GM18502 (cell line): ENCODE measurements at regions not wholly inside any gene's neighbourhood (a gene's known extent, or its start where the extent isn't known, plus 50 kb on each side); places are given as distances from the start of the nearest gene placed in this dataset.

Experiments used
- ATAC-seq: cut with Tn5 transposase; IDR thresholded peaks from one replicate; pipeline ENCODE4 v1.9.1; 2021; ENCODE audit warnings: mild to moderate bottlenecking; ENCODE audit not compliant: unreplicated experiment, poor library complexity

DNA sequence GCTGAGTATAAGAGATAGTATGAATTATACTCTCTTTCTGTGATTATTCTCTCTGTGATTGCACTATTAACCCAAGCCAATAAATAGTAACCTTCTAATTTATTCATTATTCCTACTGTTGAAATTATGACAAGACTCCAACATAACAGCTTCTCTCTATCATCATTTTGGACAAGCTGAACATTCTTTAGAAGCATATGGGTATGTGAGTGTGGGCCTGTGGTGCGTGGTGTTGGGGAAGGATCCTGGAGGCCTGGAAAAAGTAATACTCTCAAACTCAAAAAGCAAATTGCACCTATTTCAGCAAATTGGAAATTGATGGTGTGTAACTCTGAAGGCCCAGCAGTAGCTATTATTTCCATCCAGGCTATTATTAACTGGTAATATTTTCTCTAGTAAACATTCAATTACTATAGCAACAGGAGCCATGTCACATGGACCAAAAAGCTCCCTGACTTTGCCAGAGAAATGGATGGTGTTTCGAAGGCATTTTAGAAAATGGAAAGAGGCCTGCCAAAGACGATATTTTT is 502.8 kb downstream of the LTN1 start:
- no peak for ATAC-seq

DNA sequence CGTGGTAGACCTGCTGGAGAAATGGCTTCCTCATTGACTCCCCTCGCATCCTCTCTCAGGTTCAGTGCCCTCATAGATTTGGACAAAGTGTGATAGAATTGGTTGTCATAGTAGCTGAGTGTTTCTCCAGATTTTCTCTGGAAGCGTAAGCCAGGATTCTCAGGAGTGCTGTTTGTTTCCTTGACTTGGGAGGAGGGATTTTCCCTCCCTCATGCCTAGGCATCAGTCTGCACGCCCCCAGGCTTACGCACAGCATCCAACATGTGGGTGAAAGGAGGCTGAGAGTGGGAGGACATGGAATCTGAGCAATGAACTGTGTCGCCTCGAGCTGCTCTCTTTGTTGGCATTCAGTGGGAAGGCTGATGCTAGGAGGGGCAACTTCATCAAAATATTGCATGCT is 503.5 kb downstream of the LTN1 start:
- no peak for ATAC-seq

DNA sequence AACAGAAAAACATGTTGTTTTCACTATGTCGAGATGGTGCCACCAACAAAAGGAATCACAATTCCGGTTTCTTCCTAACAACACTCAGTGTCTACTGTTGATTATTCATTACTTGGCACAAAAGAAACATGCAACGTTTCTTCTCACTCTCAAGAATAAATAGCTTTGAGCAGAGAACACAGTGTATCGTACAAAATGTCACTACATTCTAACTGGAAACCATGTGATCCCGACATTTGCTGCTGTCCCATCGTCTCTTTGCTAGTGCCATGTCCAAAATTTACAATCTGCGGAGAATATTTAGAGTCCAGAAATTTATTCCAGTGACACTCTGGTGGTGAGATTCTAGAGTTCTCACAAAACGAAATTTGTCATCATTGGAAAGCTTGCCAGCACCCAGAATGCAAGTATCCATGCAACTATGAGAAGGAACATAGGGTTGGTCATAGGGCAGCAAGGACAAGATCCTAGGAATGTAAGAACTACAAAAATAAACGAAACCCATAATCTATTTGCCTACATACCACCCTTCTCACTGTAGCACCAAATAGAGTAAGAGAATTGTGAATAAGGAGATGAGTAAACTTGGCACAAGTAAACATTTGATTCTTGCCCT is 505.1 kb downstream of the LTN1 start:
- no peak for ATAC-seq

DNA sequence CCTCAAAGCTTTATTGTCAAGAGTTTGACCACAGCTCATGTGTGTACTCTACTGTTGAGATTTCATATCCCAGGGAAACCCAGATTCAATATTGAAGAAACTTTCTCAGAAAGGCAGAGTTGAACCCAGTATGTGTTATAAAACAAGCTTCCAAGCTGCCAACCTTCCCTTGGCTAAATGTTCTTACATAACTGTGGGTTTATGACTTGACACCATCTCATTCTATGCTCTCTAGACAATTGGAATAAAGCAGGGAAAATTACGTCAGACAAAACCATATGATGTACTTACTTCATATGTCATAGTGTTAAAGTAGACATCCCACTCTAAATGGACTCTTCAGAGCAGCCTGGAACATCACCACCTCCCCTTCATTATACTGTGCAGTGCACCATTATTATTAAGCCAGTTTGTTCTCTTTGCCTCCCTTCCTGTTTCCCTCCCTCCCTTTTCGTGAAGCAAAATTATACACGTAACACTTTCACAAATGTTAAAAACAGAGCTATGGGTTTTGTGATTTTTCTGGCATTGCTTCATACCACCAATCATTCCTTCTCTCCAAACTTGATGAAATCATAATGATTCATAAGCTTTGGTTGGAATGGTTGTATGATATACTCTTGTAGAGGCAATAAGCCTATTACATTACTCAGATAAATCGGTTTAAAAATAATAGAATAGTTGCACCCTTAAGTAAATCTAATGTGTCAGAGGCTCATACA is 507.2 kb downstream of the LTN1 start:
- no peak for ATAC-seq

DNA sequence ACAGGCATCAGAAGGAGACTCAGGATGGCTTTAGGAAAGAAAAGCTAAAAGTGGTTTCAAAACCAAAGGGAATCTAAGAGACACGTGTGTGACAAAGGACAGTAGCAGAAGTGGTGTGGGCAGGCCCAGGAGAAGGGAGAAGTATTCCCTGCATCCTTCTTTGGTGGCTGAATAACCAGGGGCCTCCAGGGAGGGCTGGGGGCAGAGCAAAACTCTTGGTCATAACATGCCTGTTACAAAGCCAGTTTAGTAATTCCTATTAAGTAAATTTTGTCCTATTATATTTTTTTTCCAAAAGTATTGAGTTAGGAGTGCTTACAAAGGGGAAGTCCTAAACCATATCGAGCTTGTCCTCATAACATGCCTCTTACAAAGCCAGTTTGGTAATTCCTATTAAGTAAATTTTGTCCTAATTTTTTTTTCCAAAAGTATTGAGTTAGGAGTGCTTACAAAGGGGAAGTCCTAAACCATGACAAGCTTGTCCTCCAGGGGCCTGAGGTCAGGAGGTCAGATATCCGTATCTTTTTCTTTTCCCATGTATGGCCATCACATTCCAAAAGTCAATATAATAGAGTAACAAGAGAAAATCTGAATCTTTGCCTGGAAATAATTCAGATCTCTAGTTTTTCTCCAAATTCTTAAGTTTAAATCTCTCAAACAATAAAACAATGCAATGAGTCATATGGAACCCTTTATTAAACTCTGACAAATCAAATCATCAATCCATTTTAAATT is 509.2 kb downstream of the LTN1 start:
- no peak for ATAC-seq

GRCh38 chr21:28482657-28483056 is 510.0 kb downstream of the LTN1 start:
- no peak for ATAC-seq

DNA sequence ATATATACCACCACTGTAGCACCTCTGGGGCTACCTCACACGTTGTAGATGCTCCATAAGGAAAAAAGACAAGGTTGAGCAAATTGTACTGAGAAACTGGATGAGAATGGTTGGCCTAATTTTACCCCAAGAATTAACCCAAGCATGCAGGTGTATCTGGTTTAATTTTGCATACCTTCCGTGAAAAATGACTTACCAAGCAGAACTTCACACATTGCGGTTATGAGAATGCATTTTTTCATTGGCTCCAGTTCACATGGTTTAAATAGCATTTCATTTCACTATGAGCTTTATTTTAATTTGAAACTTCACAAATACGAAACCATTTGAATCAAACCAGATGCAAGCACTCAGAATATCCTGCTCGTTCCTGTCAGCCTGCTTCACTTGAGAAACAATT is 512.2 kb downstream of the LTN1 start:
- peak; percentile 76 for ATAC-seq

DNA sequence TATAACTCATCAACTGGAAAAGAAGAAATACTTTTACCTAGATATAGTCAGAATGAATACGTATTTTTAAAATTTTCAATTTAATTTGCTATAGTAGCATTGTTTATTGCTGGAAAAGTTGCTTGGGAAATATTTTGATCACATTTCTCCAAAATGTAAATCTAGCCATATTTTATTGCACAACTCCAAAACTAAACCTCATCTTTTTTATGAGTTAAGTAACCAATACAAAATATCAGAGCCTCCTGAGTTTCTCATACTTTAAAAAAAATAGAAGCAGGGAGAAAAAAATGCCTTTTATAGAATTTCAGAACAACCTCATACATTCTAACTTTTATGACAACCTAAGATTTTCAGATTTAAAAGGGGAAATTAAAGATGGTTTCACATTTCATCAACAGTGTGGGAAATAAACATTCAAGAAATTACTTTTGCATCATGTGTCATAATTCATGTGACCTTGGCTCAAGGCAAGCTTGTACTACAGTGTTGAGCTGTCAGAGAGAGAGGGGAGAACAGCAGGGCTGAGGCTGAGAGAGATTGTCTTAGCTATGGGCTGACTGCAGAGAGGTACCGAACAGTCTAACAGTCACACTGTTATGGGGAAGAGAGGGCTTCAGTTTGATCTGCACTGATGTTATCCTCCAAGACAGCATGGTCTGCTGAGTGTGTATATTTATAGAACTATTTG is 519.0 kb downstream of the LTN1 start:
- ATAC-seq: peak; percentile 90

DNA sequence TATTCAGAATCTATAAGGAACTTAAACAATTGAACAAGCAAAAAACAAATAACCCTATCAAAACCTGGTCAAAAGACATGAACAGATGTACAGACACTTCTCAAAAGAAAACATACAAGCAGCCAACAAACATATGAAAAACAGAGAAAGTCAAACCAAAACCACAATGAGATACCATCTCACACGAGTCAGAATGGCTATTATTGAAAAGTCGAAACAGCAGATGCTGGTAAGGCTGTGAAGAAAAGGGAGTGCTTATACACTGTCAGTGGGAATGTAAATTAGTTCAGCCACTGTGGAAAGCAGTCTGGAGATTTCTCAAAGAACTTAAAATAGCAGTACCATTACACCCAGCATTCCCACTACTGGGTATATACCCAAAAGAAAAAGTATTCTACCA is 520.1 kb downstream of the LTN1 start:
- peak; percentile 70 for ATAC-seq

DNA sequence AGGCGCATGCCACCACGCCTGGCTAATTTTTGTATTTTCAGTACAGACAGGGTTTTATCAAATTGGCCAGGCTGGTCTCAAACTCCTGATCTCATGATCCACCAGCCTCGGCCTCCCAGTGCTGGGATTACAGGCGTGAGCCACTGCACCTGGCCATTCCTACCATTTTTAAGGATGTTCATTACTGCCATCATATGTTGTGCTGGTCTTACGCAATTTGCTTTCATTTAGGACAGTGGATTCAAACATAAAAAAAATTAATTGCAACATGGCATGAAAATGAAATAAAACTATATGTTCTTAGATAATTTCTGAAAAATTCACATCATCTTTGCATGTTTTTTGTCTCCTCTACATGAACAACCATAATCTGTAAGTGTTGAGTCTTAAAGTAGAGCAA is 527.7 kb downstream of the LTN1 start:
- ATAC-seq: no peak

GRCh38 chr21:28464095-28464494 is 528.6 kb downstream of the LTN1 start:
- ATAC-seq: no peak

- no peak for ATAC-seq
Observed at GRCh38 chr21:28459193-28459592, 533.5 kb downstream of the LTN1 start.

- no peak for ATAC-seq
Observed at GRCh38 chr21:28458446-28458845, 534.2 kb downstream of the LTN1 start.

GRCh38 chr21:28455253-28455600 is 537.5 kb downstream of the LTN1 start:
- ATAC-seq: no peak

DNA sequence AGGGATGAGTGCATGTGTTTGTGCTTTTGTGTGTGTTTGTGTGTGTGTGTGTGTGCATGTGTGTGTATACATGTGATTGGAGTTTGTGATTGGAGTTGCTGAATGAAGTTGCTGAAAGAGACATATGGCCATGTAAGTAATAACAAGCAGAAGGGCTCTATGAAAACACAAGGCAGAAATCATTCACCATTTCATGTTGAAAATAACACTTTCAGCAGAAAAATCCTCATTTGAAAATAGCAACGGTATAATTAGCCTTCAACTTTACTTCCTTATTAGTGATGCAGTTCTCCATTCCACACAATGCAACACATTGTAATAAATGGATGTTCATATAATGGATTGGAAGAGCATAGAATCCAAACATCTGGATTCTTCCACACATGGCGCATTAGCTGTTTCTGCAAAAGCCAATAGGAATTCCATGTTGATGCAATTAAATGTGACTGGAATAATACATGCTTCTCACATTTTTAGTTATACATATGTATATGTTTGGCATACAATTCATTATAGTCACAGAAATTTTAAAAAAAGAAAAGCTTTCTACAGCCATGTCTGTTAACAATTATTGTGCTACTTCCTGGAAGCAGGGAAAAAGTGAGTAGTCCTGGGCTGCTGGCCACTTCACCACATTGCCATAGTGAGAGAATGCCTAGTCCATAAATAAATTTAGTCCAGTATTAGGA is 538.0 kb downstream of the LTN1 start:
- no peak for ATAC-seq

GRCh38 chr21:28447462-28447861 is 545.2 kb downstream of the LTN1 start:
- no peak for ATAC-seq

- no peak for ATAC-seq
Observed at GRCh38 chr21:28445141-28445830, 547.4 kb downstream of the LTN1 start.

- ATAC-seq: no peak
Observed at GRCh38 chr21:28444557-28444956, 548.1 kb downstream of the LTN1 start.

GRCh38 chr21:28444111-28444510 is 548.6 kb downstream of the LTN1 start:
- no peak for ATAC-seq

GRCh38 chr21:28442624-28443023 is 550.1 kb downstream of the LTN1 start:
- no peak for ATAC-seq
